GM06990 (cell line): ENCODE measurements at regions not wholly inside any gene's neighbourhood (a gene's known extent, or its start where the extent isn't known, plus 50 kb on each side); places are given as distances from the start of the nearest gene placed in this dataset.

Experiments
- DNase-seq: peaks from one replicate; pipeline ENCODE4 v3.0.0-alpha.2; 2011; ENCODE audit not compliant: insufficient read length; ENCODE audit errors: extremely low read depth
- H3K27me3 ChIP-seq: replicated peaks from 2 replicates; pipeline ENCODE4 v1.6.0; 2011; ENCODE audit warnings: low read length; ENCODE audit not compliant: control insufficient read depth, insufficient read depth
- H3K36me3 ChIP-seq: 2 replicates; pipeline ENCODE4 v1.5.1; 2011; ENCODE audit warnings: low read length; ENCODE audit not compliant: control insufficient read depth, insufficient read depth
- H3K4me3 ChIP-seq: replicated peaks from 2 replicates; pipeline ENCODE4 v1.5.1; 2011; ENCODE audit warnings: low read depth, mild to moderate bottlenecking, control low read depth, low read length
- TF ChIP-seq, protein P1 (sequence below): IDR thresholded peaks from 2 replicates; pipeline ENCODE4 v1.5.1; 2011; ENCODE audit warnings: low read length, control low read depth, mild to moderate bottlenecking, inconsistent platforms; ENCODE audit not compliant: insufficient read depth, poor library complexity, severe bottlenecking

GRCh38 chr6:11961923-11962322 is 50.2 kb upstream of the HIVEP1 start:
- Histone ChIP-seq H3K36me3 (no peaks in the 10 kb centered on the region), H3K27me3 (no peaks in the 10 kb centered on the region), H3K4me3 (no peak overlapping the region)
- DNase-seq = no peak
- TF ChIP-seq, protein P1, sequence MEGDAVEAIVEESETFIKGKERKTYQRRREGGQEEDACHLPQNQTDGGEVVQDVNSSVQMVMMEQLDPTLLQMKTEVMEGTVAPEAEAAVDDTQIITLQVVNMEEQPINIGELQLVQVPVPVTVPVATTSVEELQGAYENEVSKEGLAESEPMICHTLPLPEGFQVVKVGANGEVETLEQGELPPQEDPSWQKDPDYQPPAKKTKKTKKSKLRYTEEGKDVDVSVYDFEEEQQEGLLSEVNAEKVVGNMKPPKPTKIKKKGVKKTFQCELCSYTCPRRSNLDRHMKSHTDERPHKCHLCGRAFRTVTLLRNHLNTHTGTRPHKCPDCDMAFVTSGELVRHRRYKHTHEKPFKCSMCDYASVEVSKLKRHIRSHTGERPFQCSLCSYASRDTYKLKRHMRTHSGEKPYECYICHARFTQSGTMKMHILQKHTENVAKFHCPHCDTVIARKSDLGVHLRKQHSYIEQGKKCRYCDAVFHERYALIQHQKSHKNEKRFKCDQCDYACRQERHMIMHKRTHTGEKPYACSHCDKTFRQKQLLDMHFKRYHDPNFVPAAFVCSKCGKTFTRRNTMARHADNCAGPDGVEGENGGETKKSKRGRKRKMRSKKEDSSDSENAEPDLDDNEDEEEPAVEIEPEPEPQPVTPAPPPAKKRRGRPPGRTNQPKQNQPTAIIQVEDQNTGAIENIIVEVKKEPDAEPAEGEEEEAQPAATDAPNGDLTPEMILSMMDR = no peak

GRCh38 chr6:11960909-11961779 is 51.0 kb upstream of the HIVEP1 start:
- TF ChIP-seq, protein P1 = no peak
- H3K36me3 ChIP-seq = no peaks in the 10 kb centered on the region
- no peaks in the 10 kb centered on the region for H3K27me3 ChIP-seq
- no peak for DNase-seq
- H3K4me3 ChIP-seq = no peak overlapping the region

DNA sequence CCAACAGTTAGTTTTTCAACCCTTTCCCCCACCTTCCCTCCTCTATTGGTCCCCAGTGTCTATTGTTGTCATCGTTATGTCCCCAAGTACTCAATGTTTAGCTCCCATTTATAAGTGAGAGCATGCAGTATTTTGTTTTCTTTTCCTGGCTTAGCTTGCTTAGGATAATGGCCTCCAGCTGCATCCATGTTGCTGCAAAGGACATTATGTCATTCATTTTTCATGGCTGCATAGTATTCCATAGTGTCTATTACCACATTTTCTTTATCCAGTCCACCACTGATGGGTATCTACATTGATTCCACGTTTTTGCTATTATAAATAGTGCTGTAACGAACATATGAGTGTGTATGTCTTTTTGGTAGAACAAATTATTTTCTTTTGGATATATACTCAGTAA is 55.3 kb upstream of the HIVEP1 start:
- no peak for DNase-seq
- H3K27me3 ChIP-seq = no peaks in the 10 kb centered on the region
- no peaks in the 10 kb centered on the region for H3K36me3 ChIP-seq
- no peak overlapping the region for H3K4me3 ChIP-seq
- TF ChIP-seq, protein P1 = no peak

GRCh38 chr6:11953641-11954040 is 58.5 kb upstream of the HIVEP1 start:
- Histone ChIP-seq H3K4me3 (no peak overlapping the region), H3K36me3 (no peaks in the 10 kb centered on the region), H3K27me3 (no peaks in the 10 kb centered on the region)
- DNase-seq = no peak
- TF ChIP-seq, protein P1 = no peak

DNA sequence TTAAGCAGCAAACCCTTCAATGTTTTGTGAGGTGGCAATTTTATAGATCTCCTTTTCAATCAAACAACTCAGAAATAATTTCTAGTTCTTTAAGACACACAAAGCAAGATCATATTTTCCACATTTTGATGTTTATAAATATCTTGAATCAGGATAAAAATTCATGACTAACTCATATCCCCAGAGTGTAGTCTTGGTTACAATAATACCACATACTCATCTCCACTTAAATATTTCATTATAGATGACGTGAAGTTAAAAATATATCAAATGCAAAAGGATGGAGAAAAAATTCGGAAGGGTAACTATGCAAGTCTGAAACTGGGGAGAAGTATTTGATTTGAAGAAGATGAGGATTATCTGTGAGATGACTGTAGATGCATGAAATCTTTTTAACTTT is 59.8 kb upstream of the HIVEP1 start:
- Histone ChIP-seq H3K36me3 (no peaks in the 10 kb centered on the region), H3K27me3 (no peaks in the 10 kb centered on the region), H3K4me3 (no peak overlapping the region)
- DNase-seq = no peak
- TF ChIP-seq, protein P1 = no peak

DNA sequence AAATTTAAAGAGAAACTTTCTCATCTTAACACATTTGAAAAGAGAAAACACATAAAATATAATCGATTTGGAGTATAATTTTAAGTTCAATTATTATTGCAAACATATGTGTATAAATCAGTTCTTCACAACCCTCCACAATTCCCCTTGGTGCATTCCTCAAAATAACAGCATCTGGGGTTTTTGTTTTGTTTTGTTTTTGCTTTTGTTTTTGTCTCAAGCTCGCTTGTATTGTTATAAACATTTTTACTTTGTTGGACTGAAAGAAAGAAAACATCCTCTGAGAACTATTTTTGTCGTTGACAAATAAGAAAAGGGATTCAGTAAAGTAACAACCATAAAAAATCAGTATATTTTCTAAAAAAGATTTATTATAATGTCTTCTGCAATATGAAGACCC is 60.2 kb upstream of the HIVEP1 start:
- Histone ChIP-seq H3K36me3 (no peaks in the 10 kb centered on the region), H3K27me3 (no peaks in the 10 kb centered on the region), H3K4me3 (no peak overlapping the region)
- no peak for DNase-seq
- TF ChIP-seq, protein P1 = no peak
